ENCODE measurements at regions not wholly inside any gene's neighbourhood (a gene's known extent, or its start where the extent isn't known, plus 50 kb on each side); places are given as distances from the start of the nearest gene placed in this dataset.

DNA sequence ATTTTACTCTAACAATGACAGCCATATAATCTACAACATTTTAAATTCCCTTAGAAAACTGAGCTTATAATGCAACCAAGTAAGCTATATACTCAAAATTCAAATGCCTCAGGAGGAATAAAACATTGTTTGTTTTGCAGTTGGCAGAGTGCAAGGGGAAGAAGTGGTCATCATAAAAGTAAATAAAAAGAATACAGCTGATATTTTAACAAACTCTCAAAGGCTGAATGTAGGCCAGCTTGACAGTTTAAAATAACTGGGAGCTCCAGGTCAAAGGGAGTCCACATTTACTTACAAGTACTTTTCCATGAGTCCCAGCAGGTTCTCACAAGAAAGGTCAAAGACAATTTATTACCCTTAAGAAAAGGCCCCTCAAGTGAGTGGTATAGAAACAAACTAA lies 589.8 kb downstream of the BCKDHB start:
- TF ChIP-seq NR2F2 (IDR thresholded peaks at IDR 0.05) (no peak), CTCF (IDR thresholded peaks at IDR 0.05; ENCODE audit: low read depth, low read length, missing input control) (no peak), GABPA (IDR thresholded peaks at IDR 0.05 in 1 of 2, conservative IDR thresholded peaks at IDR 0.05 in 1 of 2) (no peak), HNF4G (IDR thresholded peaks at IDR 0.05) (no peak), ZBTB33 (IDR thresholded peaks at IDR 0.05) (no peak), RXRA (IDR thresholded peaks at IDR 0.05) (no peak), TAF1 (conservative IDR thresholded peaks at IDR 0.05) (no peak), SP1 (IDR thresholded peaks at IDR 0.05) (no peak), FOXA2 (IDR thresholded peaks at IDR 0.05) (no peak), FOXA1 (IDR thresholded peaks at IDR 0.05) (no peak), EGR1 (IDR thresholded peaks at IDR 0.05; ENCODE audit: low read depth in 2 of 2) (no peak), RAD21 (IDR thresholded peaks at IDR 0.05) (no peak), JUND (IDR thresholded peaks at IDR 0.05) (no peak), YY1 (IDR thresholded peaks at IDR 0.05) (no peak), HNF4A (conservative IDR thresholded peaks at IDR 0.05) (no peak)
- TF ChIP-seq, protein P1, sequence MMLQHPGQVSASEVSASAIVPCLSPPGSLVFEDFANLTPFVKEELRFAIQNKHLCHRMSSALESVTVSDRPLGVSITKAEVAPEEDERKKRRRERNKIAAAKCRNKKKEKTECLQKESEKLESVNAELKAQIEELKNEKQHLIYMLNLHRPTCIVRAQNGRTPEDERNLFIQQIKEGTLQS (IDR thresholded peaks at IDR 0.05) = no peak
- TF ChIP-seq, protein P2, sequence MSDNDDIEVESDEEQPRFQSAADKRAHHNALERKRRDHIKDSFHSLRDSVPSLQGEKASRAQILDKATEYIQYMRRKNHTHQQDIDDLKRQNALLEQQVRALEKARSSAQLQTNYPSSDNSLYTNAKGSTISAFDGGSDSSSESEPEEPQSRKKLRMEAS (IDR thresholded peaks at IDR 0.05) = no peak
- TF ChIP-seq, protein P3, sequence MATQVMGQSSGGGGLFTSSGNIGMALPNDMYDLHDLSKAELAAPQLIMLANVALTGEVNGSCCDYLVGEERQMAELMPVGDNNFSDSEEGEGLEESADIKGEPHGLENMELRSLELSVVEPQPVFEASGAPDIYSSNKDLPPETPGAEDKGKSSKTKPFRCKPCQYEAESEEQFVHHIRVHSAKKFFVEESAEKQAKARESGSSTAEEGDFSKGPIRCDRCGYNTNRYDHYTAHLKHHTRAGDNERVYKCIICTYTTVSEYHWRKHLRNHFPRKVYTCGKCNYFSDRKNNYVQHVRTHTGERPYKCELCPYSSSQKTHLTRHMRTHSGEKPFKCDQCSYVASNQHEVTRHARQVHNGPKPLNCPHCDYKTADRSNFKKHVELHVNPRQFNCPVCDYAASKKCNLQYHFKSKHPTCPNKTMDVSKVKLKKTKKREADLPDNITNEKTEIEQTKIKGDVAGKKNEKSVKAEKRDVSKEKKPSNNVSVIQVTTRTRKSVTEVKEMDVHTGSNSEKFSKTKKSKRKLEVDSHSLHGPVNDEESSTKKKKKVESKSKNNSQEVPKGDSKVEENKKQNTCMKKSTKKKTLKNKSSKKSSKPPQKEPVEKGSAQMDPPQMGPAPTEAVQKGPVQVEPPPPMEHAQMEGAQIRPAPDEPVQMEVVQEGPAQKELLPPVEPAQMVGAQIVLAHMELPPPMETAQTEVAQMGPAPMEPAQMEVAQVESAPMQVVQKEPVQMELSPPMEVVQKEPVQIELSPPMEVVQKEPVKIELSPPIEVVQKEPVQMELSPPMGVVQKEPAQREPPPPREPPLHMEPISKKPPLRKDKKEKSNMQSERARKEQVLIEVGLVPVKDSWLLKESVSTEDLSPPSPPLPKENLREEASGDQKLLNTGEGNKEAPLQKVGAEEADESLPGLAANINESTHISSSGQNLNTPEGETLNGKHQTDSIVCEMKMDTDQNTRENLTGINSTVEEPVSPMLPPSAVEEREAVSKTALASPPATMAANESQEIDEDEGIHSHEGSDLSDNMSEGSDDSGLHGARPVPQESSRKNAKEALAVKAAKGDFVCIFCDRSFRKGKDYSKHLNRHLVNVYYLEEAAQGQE (IDR thresholded peaks at IDR 0.05) = no peak
- Histone ChIP-seq H3K27ac (ENCODE audit: low read depth in 1 of 2, low read length in 2 of 2) (no peak overlapping the region), H3K36me3 (ENCODE audit: control insufficient read depth in 4 of 4, insufficient read depth in 3 of 4, low read depth in 1 of 4, low read length in 3 of 4) (no peaks in the 10 kb centered on the region), H3K27me3 (ENCODE audit: control insufficient read depth in 4 of 4, insufficient read depth in 4 of 4, low read length in 3 of 4) (no peaks in the 10 kb centered on the region), H3K4me3 (ENCODE audit: low read depth in 1 of 3, low read length in 3 of 3) (no peak overlapping the region), H3K9me3 (ENCODE audit: control insufficient read depth in 4 of 4, low read length in 3 of 4) (peaks cover 0 to 1% (median 0%) of the 10 kb centered on the region in 4 donors), H3K4me1 (ENCODE audit: control insufficient read depth in 4 of 4, insufficient read depth in 4 of 4, low read length in 3 of 4) (no peaks in the 10 kb centered on the region), H3K9ac (ENCODE audit: low read depth in 1 of 2, low read length in 2 of 2) (no peak overlapping the region)
- no peak for DNase-seq (ENCODE audit: low spot score)
